Activated CD8-positive, alpha-beta memory T cell treated with anti-CD3 and anti-CD28 coated beads for 24 hours (primary cell): ENCODE measurements at regions not wholly inside any gene's neighbourhood (a gene's known extent, or its start where the extent isn't known, plus 50 kb on each side); places are given as distances from the start of the nearest gene placed in this dataset.
"Not testable (repeated sequence)": the region's sequence is repeated elsewhere in the genome, so short reads cannot be mapped to it uniquely, and the experiment has no call there.

Experiments
- DNase-seq: peaks from one replicate; pipeline ENCODE4 v3.0.0-alpha.2; 2020

GRCh38 chr4:123605797-123606196, 209.2 kb downstream of the SPRY1 start:
- DNase-seq, result not testable (repeated sequence)

DNA sequence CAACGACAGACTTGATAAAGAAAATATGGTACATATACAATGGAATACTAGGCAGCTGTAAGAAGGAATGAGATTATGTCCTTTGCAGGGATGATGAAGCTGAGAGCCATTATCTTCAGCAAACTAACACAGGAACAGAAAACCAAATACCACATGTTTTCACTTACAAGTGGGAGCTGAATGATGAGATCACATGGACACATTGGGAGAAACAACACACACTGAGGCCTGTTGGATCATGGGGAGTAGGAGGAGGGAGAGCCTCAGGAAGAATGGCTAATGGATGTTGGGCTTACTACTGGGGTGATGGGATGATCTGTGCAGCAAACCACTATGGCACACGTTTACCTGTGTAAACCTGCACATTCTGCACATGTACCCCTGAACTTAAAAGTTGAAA, 209.7 kb downstream of the SPRY1 start:
- no peak for DNase-seq

DNA sequence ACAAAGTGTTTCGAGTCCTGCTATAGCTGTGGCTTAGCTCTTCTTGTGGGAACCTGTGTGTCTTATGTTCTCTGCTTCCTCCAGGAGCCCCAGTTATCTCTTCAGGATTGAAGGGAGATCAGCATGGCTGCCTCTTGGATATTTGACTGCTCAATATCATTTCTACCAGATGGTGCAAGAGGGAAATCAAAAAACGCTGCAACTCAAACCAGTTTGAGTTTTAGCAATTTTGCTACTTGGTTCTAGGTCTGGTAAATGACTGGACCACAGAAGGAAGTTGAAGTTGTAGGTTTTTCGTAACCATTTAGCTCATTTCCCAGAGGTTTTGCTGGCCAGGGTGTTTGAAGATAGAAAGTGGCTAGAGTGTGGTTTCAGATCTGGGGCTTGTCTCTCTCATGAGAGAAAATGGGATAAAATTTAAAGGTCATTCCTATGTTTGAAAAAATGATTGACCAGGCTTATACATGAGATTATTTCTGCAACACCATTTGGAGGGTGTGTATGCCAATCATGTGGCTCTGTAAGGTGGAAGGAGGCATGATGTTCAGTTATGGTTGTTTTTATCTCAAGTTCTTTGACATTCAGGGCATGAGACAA, 210.4 kb downstream of the SPRY1 start:
- DNase-seq, result no peak

DNA sequence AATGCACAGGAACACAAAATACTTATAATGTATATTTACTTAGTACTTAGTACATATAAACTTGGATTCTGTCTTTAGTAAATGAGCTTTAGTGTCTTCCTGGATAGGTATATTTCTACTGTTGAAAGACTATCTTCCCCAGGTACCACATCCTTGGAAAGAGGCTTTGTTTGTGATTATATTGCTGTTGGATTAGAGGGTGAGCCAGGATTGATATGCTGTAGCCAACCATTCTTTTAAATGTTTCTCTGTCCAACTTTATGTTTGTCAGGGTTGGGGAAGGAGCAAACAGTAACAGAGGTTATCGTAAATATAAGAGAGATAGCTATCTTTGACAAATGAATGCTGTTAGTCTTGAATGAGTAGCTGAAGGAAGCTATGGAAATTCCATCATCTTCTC, 213.2 kb downstream of the SPRY1 start:
- DNase-seq, result no peak

DNA sequence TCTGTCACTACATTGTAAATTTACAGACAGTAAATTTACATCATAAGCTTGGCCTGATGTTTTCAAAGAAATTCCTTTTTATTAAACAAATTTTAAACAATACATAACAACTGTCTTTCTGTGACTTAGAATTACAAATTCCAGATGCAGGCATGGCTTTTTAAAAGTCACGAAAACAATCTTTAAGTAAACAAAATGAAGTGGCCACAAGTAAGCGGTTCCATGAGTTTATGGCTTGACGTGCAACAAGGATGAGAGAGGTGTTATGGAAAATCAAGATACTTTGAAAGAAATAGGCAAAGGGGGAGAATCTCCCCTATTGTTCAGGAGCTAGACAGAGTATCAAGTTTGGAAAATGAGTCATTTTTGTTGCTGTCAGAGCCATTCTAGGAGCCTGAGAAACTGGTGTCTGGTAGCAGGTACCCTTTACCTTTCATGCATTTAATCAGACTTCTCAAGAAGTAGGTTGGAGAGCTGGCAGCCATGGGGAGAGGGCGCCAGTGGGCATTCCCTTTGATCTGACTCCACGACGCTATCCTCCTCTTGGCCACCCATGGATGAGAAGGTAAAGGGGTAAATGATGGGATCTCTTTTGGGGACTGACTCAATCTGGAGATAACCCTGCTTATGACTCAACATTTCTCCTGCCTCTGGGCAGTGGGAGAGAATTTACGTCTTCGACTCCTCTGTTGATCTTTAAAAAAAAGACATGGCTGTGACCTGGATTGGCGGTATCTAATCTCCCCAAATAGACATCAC, 217.2 kb downstream of the SPRY1 start:
- DNase-seq, result no peak

- DNase-seq, result no peak
Measured at GRCh38 chr4:123615901-123616300, 219.3 kb downstream of the SPRY1 start.

DNA sequence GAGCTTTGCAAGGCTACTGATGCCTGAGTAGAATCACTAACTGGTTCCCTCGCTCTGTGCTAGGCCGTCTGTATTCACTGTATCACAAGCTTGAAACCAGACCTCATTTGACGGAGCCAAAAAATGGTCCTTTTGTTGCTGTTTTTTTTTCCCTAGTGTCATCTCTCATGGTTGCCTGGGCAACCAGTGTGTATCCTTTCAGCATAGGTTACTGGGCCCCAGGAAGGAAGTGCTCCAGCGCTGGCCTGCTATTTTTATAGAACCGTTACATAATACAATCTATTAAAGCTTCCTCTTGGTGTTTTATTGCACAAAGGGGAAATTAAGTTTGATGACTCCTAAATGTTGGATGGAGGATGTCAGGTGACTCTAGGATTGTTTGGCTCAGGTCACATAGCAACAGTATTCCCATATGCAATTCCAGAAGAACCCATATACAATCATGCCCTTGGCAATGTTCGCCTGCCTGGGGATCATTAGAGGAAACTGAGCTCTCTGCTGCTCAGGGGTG, 220.4 kb downstream of the SPRY1 start:
- DNase-seq, result no peak

DNA sequence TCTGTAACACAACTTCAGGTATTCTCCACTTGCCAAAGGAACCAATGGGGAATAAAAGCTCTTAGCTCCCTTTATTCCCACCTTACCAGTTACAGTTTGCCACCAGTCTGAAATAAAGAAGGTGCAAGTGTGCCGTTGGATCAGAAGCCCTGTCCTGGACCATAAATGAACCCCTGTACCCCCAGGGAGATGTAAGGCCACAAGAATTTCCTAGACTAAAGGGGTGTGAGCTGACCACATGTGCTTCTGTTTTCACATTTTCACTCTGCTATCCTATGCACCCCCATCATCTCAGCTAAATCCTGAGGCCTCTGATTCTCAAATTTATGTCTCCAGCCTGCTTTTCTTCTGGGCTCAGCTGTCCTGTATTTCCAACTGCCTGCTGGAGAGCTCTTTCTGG, 221.2 kb downstream of the SPRY1 start:
- no peak for DNase-seq

DNA sequence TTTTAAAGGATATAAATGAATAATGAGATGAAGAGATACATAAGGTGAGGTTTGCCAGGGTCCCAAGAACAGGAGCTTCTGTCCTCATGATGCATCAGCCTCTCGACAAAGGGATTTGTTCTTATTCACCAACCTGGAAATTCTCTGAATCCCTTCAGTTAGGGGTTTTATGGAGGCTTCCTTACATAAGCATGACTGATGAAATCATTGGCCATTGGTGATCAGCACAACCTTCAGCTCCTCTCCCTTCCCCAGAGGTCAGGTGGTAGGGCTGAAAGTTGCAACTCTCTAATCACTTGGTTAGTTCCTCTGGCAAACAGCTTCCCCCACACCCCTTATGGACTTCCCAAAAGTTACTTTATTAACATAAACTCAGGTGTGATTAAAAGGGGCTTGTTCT, 222.0 kb downstream of the SPRY1 start:
- DNase-seq, result no peak

DNA sequence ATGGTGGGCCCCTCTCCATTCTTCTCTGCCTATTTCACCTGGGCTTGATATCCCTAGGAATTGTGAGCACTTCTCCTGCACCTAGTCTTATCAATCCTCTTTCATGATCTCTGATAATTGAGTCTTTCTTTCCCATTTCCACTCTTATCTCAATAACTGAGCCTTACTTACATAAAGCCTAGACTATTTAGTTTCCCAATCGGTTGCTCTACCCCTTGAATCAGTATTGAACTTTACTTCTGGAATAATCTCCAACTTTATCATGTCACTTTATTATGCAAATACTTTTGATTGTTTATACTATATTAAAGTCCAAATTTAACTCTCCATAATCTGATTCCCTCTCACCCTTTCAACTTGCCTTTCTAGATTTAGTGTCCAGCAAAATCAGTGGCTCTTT, 222.7 kb downstream of the SPRY1 start:
- no peak for DNase-seq

GRCh38 chr4:123619895-123620294, 223.3 kb downstream of the SPRY1 start:
- DNase-seq, result no peak

DNA sequence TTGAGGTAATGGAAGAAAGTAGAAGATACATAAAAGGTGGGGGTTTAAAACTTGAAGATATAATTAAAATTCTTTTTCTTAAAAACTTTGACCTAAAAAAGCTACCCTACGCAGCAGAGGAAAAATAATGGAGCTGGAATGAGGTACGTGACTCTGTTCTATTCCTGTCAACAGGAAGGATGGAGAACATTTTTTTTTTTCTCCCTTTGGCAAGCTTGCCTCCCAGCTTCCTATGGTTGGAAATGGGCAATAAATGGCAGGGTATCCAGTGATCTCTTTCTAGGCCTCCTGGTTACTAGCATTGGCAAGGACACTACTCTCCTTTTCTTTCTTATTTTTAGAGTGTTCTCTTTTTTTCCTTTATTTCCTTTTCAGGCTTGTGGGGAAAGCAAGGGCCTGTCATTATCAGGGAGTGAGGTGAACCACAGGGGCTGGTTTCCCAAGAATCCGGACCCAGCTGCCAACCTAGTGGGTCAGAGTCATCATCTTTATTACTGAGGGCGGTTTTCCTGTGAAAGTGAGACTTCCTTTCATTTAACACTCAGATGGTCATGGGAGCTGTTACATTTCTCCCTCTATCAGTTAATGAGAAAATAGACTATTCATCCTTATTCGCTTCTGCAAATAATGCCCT, 224.6 kb downstream of the SPRY1 start:
- no peak for DNase-seq

GRCh38 chr4:123622572-123622971, 226.0 kb downstream of the SPRY1 start:
- no peak for DNase-seq

- no peak for DNase-seq
Measured at GRCh38 chr4:123623611-123624010, 227.0 kb downstream of the SPRY1 start.

- DNase-seq, result no peak
Measured at GRCh38 chr4:123624959-123625358, 228.4 kb downstream of the SPRY1 start.

GRCh38 chr4:123628288-123628687, 231.7 kb downstream of the SPRY1 start:
- DNase-seq, result no peak

DNA sequence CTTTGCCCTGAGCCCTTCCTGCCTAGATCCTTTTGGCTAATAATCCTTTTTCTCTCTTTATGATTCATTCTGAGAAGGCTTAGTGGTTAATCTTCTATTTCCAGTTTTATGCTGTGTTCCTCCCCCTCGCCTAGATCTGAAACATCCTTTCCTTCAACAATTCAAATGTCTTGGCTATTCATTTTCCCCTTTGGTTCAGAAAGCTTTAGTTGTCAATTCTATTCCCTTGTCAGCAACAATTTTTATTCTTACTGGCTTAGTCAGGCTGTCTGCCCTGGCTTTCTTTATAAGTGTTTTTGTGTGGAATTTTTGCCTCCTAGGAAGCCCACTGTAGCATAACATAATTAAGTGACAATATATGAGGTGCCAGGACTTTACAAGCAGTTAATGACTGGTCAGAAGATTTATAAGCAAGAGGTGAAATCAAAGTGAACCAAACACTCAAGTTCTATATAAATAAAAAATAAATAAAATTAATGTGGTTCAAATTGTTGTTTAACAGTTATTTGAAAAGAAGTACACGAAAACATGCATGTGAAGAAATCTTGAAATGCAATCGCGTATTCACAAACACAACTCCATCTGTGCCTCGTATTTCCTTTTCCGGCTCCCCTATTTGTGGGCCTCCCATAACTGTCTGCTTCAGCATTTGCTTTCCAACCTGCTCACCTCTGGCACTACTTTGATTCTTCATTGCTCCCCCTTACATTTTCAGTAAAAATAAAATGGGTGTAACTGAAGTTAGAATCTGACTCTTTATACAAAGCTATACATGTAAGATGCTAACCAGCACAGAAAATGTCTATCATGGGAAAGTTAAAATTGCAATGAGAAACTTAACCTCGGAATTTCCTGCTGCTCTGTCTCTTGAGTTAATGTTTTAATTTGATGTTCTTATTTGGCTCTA, 235.4 kb downstream of the SPRY1 start:
- no peak for DNase-seq

- no peak for DNase-seq
Measured at GRCh38 chr4:123632693-123633030, 236.1 kb downstream of the SPRY1 start.

DNA sequence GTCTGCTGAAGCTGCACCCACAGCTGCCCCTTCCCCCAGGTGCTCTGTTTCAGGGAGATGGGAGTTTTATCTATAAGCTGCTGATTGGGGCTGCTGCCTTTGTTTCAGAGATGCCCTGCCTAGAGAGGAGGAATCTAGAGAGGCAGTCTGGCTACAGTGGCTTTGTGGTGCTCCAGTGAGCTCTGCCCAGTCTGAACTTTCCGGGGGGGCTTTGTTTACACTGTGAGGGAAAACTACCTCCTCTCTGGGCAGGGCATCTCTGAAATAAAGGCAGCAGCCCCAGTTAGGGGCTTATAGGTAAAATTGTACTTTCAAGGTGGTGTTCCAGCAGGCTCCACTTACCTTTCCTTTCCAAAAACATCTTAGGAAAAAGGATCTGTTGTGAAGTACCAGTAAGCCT, 242.2 kb downstream of the SPRY1 start:
- no peak for DNase-seq

- no peak for DNase-seq
Measured at GRCh38 chr4:123640271-123640670, 243.7 kb downstream of the SPRY1 start.

DNA sequence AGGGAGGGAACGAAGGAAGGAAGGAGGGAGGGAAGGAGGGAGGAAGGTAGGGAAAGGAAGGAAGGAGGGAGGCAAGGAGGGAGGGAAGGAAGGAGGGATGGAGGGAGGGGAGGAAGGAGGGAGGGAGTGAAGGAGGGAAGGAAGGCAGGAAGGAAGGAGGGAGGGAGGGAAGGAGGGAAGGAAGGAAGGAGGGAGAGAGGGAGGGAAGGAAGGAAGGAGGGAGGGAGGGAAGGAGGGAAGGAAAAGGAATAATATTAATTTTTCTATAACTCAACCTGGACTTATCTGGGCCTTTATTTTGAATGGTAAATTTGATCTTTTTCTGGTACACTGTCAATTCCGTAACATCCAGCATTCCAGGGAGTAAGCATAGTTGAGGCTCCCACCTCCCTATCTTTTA, 244.2 kb downstream of the SPRY1 start:
- no peak for DNase-seq

GRCh38 chr4:123643691-123644090, 247.1 kb downstream of the SPRY1 start:
- DNase-seq, result no peak

DNA sequence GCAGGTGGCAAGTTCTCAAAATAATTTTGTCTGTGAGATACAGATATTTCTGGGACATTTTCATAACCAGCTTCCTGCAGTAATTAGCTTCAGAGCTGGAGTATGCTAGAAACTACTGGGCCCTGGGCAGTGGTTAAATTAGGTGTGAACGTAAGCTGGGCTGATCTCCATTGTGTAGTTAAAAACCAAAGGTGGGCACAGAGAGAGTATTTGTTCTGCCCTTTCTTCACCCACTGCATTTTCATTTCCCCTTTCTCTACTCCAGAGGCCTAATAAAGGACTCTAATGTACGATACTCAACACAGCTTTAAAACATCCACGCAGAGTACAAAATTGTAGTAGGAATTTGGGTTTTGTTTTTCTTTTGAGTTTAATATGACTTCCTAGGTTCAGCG, 252.7 kb downstream of the SPRY1 start:
- no peak for DNase-seq
